Brain pericyte (primary cell): ENCODE measurements at regions not wholly inside any gene's neighbourhood (a gene's known extent, or its start where the extent isn't known, plus 50 kb on each side); places are given as distances from the start of the nearest gene placed in this dataset.

ENCODE experiments used
- DNase-seq: peaks from one replicate; pipeline ENCODE4 v3.0.0-alpha.2; 2012; ENCODE audit warnings: low read depth, low spot score

DNA sequence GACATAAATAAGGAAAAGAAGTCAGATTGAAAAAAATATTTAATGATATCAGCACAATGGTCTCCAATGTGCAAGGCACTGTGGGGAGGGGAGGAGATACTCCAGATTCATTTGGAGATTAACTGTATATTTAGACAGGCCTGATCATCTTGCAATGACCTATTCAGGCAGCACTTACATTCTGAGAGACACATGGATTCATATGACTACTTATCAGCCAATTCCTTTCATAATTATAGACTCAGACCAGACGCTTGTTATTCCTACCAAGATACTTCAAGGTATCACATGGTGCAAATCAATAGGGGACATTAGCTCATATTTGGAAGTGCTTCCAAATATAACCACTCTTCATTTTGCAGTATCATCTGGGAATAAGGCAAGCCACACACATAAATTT, 153.5 kb upstream of the TARS1 start:
- DNase-seq = no peak

DNA sequence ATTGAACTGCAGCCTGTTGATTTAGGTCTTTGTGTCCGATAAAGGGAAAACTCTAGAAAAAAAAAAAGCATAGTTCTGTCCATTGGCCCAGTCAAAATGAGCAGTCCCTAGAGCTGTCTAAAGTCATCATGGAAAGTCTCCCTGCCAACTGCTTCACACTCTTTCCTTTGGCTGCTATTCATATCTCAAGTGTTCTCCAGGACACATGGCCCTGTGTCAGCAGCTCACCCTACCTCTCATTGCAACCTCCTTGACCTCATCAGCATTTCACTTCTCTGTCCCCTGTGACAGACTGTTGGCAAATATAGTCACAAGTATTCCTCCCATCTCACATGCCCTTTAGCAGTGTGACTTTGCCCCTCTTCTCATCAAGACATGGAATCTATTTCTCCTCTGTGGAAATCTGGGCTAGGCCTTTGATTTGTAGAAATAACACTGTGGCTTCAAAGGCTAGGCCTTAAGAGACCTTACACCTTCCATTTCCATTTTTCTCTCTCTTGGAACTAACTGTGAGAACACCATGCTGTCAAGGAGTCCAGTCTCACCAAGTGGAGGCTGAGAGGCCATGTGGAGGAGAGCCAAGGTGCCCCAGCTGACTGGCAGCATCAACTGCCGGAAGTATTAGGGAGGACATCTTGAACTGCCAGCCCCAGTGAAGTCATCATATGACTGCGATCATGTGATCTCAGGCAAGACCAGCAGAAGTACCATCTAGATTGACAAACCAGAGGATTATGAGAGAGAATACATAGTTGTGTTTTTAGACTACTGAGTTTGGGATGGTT, 149.4 kb upstream of the TARS1 start:
- DNase-seq = no peak

DNA sequence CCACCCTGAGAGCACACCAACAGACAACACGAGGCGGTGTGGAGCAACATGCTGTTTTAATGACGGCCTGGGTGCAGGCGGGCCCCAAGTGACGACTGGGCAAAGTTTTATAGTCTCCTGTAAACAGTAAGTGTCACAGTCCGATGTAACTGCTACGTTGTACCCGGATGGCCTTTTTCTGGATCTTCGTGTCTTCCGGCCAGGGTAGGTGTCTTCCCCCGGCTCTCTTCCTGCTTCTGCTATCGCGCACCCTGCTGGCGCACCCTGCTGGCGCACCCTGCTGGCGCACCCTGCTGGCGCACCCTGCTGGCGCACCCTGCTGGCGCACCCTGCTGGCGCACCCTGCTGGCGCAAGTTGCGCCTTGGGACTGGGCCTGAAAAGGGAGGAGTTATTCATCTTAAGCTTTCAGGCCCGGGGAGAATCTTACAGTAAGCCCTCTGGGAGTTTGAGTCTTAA, 143.0 kb upstream of the TARS1 start:
- no peak for DNase-seq

DNA sequence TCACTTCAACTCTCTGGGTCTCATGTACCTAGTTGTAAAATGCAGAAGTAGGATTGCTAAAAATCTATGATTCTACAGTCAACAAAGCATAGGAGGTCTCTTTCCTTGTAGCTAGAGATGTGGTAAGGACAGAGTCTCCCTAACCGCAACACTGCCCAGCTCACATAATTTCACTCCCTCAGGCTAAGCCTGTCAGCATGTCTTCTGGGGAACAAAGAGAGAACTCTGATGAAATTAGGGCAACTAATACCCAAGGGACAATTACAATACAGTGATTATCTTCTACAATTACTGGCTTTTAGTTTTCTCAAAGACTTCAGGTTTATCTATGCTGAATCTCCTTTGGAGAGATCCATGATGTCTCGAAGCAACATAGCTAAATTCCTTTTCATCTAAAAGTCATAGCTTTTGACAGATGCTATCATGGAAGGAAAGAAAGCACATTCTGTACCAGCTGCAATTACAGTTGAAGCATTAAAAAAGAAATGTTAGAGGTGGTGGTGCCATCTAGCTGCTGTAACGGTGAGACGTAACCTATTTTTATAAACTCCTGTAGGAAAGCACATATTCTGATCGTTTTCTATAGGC, 141.1 kb upstream of the TARS1 start:
- peak; percentile 43 for DNase-seq

DNA sequence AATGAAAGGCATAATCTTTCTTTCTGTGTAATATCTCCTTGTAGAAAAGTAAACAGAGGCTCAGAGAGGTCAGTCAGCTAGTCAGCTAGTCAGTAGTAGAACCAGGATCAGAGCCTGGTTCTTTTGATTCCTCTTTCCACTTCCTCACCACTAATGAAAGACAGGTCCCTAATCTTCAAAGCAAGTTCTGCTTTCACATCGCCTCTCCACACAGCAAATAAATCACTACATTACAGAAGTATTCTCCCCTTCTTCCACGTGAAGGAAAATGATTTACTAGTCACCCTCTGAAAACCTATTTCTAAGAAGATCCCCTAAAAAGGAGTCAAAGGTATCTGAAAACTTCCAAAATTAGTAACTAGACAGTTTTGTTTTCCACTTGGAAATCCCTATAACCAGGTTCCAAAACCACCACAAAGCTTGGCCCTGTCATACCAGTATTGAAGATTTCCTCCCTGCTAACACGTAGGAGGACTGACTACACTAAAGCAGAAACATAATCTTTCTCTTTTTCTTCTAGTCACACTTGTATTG, 140.5 kb upstream of the TARS1 start:
- DNase-seq = no peak

DNA sequence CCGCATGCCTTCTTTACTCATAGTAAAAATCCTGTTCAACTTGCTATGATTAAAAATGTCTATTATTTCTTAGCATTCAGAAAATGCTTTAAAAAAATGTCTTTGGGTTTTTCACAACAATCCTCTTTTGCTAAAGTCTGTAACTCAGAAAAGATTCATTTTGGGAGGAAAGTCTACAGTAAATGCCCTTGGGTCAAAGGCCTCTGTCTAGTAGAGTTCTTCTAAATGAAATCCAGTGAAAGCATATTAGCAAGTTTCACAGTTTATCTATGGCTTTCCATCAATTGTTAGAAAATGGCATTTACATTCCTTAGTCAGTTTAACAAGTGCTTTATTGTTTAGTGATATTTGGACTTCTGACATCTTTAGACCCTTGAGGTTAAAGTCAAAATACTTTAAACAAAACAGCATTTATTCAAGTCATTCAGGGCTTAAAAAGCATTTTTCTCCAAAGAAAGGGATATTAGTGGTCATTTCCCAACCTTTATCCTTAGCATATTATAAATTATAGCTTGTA, 137.1 kb upstream of the TARS1 start:
- DNase-seq = no peak

DNA sequence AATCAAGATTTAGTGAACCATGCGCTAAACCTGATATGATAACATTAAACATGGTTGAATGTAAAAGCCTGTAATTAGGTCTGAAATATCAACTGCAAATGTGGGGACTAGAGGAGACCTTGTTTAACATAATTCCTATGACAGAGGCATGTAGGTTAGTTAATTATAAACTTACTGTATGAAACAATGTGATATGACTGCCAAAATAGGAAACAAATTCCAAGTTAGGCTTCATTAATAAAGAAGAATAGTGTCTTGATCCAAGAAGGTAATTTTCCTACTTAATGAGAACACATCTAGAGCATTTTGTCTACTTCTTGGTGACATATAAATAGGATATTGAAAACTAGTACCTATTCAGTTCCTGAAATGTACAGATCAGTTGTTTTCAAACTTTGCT, 136.2 kb upstream of the TARS1 start:
- no peak for DNase-seq

DNA sequence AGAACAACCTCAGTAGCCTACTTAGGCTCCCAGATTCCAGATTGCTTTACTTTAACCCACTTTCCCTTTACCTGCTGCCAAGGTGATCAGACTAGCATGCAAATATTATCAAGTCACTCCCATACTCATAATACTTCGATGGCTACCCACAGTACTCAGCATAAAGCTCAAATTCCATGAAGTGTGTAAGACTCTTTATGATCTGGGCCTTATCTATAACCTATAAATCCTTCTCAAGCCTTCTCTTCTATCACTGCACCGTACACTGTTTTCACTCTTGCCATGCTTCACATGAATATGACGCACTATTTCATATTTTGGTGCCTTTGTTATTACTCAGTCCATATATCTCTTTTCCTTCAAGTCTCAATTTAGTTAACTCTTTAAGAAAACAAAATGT, 135.2 kb upstream of the TARS1 start:
- no peak for DNase-seq

DNA sequence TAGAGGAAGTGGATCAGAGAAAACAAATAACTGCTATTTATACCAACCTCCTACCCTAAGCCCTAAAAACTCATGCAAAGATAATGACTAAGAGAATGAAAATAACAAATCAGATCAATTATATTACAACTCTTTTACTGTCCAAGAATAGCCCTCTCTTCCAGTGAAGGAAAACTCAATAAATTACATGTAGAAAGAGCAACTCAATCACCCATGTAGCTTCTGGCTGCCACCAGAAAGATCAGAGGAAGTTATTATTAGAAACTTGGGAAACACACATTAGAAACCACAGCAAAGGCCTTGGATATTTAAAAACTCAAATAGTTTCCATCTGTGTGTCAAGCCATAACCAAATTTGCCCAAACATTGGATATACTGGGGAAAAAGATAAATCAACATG, 134.0 kb upstream of the TARS1 start:
- DNase-seq = no peak

DNA sequence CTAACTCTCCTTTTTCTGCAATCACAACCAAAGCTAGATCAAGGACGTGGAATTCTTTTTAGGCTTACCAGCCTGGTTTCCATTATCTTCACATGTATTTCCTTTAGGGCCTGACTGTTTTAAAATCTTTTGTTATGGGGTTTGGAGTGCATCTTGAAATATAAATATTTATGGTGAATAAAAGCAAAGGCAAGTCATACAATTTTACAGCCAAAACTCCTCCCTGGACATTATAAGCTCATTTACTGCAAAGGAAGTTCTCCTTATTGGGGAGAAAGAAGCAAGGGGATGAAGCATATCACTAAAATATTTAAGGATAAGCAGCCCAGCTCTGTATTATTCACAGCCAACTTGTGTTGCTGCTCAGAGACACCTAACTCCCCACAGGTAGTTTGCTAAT, 132.2 kb upstream of the TARS1 start:
- no peak for DNase-seq

DNA sequence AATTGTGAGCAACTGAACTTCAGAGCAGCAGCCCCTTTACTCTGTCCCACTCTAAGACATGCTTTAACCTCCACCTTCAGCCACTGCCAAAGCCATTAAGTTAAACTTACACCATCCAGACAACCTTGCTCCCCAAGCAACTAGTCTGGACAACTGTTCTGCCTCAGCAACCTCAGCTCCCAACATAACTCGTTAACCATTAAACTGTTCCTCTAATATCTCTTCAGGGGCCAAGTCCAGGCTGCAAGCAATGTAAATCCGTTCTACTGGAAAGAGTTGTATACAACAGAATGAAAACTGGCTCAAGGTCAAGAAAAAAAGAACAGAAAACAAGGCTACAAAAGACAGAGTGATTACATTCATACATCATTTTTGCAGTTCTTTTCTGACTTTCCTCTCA, 131.7 kb upstream of the TARS1 start:
- no peak for DNase-seq

DNA sequence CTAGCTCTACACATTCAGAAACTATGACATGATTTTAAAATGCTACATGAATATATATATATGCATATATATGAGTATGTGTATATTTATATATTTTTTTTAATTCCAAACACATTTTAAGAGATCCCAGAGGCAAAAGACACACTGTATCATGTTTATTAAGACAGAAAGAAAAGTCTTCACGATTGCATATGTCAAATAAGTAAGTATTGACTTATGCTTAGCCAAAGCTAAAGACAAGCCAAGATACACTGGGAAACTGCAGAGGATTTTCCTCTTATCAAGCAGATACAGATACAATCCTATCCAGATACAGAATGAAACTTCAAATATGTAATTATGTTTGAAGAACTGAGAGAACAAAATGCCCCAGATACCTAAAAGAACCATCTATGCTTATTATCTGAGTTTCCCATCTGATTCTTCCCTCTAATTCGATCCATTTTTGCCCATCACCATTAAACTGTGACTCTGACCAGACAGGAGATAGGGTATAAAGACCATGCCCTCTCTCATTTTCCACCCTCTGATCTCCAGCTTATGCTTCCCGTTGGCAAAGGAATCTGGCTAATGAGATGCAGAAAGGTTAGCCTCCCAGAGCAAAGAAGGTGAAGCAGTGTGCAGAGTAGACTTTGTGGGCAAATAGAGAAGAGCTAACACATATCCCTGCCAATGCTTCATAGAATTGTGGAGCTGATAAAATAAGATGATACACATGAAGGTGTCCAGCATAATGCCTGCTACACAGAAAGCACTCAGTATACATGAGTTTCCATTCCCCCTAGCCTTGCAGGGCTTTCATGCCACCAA, 131.0 kb upstream of the TARS1 start:
- DNase-seq = no peak

DNA sequence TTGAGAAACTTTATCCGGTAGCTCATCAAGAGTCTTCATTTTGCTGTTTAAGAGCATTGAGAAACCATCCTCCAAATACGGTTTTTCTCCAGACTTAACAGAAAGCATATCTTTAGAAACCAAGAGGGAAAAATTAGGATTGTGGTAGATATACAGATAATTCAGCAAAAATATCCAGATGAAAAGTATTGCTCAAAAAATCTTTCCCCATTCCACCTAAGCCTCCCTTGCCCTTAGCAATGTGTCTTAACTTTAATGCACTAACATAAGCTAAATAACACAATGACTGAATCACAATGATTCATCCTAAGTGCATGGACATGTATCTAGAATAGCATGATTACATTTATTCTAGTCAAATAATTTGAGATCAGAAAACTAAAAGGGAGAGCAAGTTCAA, 130.3 kb upstream of the TARS1 start:
- DNase-seq = no peak

DNA sequence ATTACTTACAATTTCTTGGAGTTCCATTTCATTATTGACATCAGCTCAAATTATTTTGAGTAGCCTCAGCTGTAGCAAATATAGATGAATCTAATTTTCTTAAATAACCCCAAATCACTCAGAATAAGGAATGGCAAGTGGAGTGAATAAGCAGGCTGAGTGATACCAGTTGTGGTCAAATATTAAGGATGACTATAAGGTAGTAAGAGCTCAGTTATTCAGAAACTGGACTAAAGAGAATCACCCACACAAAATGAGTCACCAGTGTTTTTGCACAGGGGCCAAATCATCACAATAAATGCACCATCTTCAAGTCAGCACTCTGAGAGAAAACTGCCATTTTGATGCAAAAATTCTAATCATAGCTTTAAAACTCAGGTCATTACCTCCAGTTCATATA, 128.9 kb upstream of the TARS1 start:
- DNase-seq = no peak

DNA sequence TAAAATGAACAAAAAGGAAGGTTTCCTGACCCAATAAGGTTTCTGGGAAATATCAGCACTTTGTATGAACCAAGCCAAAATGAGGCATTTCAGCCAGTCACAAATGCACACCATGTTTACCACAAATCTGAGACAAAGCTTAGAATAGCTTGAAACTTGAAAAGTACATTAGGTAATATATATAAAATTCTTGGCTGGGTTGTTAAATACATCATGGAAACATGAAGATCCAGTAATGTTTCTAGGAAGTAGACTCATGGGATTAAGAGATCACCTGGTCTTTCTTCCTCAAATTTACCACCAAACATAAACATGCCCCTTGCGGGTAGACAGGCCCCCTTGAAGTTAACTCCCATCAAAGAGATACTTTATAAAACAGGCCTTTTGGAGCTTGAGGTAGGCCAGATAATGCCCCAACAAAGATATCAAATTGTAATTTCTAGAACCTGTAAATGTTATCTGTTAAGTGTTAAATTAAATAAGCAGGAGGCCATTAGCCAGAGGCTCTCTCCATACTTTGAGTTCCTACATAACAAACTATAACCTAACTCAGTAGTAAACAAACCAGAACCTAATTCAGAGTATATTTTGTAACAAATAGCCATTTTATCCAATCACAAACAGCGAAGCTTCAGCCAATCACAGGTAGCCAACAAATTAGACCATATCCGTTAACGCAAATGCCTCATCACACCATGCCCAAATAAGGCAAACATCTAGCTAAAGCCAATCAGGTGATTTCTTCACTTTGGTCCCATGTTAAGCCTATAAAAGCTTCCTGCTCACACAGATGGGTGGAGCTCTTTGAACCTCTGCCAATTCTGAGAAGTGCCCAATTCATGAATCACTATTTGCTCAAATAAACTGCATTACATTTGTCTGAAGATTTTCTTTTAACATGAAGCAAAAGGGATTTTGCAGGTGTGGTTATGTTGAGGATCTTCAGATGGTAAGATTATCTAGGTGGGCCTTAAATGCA, 127.9 kb upstream of the TARS1 start:
- no peak for DNase-seq

DNA sequence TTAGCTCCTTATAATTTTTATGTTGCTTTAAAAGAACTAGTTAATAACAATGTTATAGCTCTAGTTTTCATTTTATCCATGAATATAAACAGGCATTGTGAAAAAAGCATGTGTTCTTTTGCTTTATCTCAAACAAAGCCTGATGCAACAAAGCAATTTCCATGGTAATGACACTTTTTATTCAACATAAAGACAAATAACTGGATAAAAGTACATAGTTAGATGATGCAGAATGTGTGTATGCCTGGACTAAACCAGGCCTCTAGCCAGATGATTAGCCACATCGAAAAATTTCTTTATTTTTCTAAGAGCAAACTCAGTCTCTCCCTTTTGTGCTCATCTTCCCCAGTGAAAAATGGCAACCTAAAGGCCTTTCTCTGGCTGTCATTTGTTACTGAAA, 125.6 kb upstream of the TARS1 start:
- no peak for DNase-seq

DNA sequence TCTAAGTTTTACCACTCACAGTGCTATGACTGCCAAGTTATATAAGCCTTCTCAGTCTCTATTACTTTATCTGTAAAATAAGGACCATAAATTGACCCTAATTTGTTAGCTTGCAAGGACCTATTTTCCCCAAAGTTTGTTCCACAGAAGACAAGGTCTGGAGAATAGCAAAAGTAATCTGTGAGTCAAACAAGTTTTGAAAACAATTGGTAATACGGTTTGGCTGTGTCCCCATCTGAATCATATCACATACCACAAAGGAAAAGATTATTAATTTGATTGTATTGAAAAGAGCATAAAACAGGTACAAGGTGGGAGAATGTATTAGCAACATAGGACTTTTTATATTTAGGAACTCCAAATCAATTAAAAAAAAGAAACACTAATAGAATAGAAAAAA, 124.0 kb upstream of the TARS1 start:
- no peak for DNase-seq

DNA sequence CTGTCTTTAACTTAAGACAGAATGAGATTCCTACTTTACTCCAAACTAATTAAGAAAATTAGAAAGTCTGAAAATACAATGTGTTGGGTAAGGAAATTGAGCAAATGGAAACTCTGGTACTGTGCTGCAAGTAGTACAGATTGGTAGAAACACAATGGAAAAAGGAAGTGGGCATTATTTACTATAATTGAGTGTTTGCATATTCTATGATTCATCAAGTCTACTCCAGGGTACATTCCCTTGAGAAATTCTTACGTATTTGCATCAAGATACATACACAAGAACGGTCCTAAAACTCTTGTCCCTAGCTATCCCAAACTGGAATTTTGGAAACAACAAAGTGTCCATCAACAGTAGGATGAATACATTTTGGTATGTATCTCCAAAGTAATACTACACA, 123.5 kb upstream of the TARS1 start:
- no peak for DNase-seq

DNA sequence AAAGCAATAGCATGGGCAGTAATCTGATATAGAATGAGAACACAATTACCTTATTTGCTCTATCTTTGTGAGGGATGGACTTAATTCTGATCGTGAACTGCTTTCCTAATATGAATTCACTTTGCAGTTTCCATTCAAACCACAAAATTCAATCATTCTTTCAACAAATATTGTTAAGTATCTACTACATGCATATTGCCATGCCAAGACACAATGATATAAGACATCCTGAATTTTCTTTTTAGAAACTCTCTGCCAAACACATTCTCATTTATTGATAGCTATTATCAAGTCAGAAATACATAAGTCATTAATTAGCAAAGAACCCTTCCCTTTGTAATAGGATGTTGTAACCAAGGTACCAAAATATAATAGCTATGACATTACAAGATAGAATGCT, 121.6 kb upstream of the TARS1 start:
- no peak for DNase-seq

DNA sequence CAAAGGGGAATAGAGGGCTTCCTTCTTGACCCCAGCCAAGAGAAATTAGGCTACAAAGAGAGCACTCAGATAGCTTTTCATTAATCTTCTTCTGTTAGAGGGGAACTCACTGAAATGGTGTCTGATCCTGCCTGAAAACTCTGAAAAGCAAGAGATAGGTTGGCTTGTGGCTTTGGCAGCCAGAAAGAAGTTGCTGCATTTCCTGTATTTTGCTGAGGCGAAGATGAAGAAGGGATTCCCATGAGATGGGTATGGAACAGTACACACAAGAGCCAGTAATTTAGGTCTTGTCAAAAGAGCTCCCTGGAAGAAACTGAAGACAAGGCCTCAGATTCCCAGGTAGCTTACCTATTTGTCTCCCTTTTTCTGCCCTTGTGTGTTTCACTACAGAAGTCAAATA, 120.9 kb upstream of the TARS1 start:
- DNase-seq = no peak

DNA sequence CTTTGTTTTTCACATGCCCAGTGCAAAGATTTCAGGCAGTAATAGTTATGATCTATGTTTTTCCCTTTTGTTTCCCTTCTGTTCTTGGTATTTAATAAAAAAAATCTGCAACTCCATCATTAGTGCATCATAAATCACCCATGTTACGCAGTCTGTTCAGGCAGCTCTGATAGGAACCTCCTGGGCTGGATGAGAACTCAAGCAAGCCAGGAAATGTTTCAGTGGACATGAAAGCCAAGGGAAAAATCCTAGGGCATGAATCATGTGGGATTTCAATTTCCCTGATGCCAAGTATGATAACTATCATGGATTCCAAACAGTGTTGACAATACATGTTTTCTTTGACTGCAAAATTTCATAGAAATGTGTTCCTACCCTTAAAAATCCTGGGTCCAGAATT, 119.7 kb upstream of the TARS1 start:
- no peak for DNase-seq
